Left renal pelvis (tissue), 4 donors: ENCODE measurements at regions not wholly inside any gene's neighbourhood (a gene's known extent, or its start where the extent isn't known, plus 50 kb on each side); places are given as distances from the start of the nearest gene placed in this dataset.
"Not testable (repeated sequence)": the region's sequence is repeated elsewhere in the genome, so short reads cannot be mapped to it uniquely, and the experiment has no call there.

Experiments used
- DNase-seq, 4 donors: peaks; one replicate each; pipeline ENCODE4 v3.0.0-alpha.2; 2013; ENCODE audit warnings: low read depth in 4 of 4, low spot score in 3 of 4

DNA sequence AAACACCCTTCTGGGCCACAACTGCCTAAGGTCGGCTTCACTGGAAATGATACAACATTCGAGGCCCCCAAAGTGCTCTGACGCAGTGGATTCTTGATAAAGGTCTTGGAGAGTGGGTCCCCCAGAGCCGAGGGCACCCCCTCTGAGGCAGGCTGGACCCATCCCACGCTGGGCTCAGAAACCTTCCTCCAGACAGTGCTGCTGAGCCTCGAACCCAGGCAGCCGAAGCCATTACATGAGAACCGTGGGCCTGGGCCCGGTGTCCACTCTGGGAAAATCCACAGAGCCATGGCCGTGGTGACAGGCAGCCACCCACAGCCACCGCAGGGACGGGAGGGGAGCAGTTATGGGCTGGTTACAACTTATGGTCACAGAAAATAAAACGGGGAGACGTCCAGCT lies 81.4 kb upstream of the ID2 start:
- DNase-seq, result no peak

GRCh38 chr2:8602809-8603208 lies 79.0 kb upstream of the ID2 start:
- DNase-seq, result no peak

DNA sequence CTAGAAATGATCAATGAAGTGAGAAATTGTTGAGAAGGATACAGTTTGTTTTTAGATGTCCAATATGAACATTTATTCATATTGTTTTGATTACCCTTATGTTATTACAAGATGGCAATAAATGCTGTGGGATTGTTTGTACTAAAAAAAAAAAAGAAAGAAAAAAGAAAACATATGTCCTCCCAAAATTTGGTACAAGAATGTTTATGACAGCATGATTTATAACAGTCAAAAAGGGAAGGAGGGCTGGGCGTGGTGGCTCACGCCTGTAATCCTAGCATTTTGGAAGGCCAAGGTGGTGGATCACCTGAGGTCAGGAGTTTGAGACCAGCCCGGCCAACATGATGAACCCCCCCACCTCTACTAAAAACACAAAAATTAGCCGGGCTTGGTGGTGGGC lies 78.5 kb upstream of the ID2 start:
- DNase-seq, result not testable (repeated sequence)

- DNase-seq, result no peak
These were observed 77.6 kb upstream of the ID2 start for GRCh38 chr2:8604262-8604661.

DNA sequence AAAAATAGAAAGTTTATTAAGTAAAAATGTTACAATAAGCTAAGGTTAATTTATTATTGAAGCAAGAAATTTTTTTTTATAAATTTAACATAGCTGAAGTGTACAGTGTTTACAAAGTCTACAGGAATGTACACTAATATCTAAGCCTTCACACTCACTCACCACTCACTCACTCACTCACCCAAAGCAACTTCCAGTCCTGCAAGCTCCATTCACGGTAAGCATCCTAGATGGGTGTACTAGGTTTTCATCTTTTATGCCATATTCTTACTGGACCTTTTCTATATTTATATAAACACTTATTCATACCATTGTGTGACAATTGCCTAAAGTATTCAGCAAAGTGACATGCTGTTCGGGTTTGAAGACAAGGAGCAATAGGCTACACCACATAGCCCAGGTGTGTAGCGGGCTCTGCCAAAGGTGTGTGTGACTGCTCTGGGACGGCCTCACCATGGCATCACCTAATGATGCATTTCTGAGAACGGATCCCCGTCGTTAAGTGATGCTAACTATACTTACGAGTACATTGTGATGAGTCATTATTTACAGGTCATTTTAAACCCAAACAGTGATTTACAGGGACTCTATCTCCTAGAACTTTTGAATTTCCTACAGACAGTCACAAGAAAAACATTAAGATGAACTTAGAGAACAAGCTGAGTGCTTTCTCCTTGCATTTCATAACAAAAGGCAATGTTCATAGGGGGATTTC lies 76.3 kb upstream of the ID2 start:
- DNase-seq, result no peak

DNA sequence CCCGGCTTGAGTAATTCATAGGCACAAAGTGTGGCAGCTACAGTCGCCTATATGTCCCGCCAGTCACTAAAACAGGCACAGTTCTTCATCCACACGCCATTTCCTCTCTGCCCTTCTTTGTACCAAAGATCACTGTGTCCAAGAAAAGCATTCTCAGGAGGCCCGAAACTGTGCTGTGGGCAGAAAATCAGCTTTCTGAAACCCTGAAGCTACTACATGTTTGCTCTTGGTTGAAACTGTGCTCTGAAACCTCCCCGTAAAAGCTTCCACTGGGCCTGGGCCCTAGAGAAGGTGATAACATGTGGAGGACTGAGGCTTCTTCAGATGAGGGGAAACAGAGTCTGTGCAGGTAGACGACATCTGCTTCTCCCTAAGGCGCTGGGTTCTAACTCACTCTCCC lies 75.6 kb upstream of the ID2 start:
- DNase-seq, result no peak

DNA sequence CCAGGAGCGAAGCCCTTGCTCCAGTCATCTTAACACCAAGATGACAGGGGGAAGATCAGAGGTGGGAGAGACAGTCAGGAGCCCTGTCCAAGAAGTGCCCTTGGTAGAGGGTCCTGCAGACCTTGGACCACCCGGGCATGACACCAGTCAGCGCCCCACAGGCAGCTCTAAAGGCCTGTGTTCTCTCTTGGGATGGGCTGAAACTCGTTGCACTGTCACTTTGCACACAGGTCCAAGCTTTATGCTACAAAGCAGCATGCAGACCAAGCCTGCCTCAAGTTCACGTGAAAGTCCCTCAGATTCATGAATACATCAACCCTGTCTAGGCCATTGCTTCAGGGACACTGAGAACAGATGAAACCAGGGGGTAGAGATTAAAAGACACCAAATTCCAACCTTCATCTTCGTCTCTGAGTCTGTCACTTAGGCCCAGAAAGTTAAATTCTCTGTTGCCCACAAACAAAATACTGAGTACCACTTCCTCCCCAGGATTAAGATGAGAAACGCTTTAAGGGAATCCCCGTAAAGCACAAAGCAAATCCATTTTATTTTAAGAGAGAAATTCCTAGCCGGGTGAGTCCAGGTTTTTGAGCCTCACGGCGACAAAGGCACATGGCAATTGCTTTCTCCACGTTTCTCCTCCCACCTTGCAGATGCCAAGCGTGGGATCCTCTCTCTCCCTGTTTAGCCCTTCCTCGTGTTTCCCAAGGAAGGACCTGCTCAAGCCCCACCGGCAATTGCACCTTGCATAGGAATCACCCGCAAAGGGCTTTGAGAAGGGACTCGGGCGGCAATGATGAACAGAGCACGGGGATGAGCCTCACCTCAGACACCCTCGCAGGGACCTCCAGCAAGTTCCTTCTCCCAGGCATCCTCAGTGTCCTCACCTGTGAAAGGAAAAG lies 75.0 kb upstream of the ID2 start:
- no peak for DNase-seq

GRCh38 chr2:8607606-8608005 lies 74.2 kb upstream of the ID2 start:
- no peak for DNase-seq

DNA sequence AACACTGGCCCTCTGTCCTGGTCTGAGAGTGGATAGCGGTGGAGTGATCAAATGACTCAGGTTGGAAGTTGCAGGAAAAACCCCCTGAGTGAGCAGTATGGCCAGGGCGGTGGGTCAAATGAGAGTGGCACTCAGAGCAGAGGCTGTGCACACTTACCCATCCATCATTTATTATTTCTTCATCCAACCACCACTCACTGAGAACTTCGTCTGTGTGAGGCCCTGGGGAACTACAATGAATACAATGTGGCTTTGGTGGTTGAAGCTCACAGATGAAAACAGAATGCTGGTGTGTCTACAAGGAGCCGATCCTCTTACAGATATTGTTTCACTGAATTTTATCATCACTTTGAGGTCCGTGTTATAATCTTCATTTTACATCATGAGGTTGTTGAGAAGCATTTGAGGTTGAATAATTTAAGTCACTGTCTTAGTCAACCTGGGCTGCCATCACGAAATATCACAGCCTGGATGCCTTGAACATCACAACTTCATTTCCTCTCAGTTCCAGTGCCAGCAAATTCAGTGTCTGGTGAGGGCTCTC lies 73.4 kb upstream of the ID2 start:
- no peak for DNase-seq

DNA sequence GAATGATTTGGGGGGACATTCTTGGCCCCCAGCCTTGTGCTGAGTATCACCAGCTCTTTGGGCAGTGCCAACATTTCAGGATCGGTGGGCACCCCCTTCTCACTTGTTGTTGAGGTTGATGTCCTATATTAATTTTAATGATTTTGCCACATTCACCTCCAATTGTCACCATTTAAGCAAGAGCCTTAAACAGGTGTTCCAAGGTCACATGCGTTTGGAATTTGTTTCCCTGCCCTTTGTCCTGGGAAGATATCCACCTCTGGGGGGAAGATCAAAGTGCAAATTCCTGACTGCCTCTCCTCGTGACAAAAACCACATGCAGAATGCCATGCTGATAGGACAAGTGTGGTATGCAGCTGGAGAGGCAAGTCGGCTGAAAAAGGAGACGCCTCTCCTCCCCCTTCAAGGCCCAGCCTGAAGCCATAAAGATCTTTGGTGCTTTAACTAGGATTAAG lies 72.5 kb upstream of the ID2 start:
- DNase-seq, result no peak

DNA sequence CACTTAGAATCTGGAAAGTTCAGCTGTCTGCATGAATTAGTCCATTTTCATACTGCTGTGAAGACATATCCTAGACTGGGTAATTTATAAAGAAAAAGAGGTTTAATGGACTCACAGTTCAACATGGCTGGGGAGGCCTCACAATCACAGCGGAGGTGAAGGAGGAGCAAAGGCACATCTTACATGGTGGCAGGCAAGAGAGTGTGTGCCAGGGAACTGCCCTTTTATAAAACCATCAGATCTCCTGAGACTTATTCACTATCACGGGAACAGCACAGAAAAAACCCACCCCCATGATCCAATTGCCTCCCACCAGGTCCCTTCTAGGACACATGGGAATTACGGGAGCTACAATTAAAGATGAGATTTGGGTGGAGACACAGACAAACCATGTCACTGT lies 71.1 kb upstream of the ID2 start:
- DNase-seq, result not testable (repeated sequence)

- no peak for DNase-seq
These were observed 70.6 kb upstream of the ID2 start for GRCh38 chr2:8611246-8611645.

- no peak for DNase-seq
These were observed 70.2 kb upstream of the ID2 start for GRCh38 chr2:8611700-8612099.

DNA sequence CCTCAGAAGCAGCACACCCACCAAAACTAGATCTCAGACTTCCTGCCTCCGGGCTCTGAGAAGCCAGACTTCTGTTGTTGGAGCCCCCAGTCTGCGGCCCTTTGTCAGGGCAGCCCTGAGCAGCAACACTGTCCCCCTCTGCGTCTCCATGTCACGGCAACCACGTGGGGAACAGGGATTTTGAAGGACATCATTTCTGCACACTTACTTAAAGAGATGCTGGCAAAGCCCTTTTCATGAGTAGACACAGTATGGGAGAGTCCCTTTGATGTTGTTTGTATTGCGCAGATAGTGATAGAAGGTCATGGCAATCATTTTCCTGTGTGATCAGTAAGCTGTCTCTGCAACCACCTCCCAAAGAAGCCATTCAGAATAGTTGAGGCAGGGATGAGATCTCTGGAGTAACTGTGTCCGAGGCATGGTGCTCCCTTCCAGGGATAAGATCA lies 69.1 kb upstream of the ID2 start:
- DNase-seq, result no peak

GRCh38 chr2:8613207-8613999 lies 68.5 kb upstream of the ID2 start:
- not testable (repeated sequence) for DNase-seq

DNA sequence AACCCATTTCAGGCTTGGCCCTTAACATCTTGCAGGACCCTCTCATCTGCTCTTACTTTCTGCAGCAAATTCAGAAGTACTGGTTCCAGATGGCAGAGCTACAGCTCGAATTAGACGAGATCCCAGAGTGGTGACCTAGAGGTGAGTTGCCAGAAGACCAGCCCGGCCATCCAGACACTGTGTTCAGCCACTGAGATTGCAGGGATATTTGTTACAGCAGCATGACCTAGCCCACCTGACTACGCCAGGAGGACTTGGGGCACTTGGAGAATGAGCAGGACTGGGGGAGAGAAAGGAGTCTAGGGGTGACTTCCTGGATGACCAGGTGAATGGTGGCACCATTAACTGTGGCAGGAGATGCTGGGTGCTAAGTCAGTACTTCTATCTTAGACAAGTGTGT lies 67.2 kb upstream of the ID2 start:
- DNase-seq, result no peak

GRCh38 chr2:8615252-8615575 lies 66.6 kb upstream of the ID2 start:
- DNase-seq, result no peak

DNA sequence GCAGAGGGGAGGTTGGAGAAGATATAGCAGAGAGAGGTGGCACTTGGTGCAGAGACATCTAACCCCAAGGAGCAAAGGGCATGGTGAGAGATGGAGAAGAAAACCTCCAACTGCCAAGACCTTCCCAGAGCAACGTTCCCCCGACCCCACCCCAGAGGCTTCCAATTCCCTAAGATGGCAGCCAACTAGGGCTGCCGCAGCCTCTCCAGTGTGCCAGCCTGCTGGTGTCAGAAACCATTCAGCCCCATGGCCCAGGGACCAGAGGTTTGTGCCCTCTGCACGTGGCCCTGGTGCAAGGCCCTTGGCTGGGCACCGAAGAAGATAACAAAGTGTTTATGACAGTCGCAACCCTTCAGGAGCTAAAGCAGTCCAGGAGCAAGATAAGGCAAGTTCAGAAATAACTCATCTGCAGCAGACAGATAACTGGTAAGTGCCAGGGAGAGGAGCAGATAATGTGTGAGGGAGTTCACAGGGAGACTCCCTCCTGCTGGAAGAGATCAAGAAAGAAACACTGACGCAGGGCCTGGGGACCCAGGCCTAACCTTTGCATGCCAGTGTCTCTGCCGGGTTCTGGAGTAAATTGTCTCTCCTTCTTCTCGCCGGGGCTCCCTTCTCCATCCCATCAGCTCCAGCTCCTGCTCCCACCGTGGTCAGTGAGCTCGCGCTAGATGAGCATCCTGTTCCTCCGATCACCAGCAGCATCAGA lies 66.1 kb upstream of the ID2 start:
- DNase-seq, result no peak

GRCh38 chr2:8617048-8617447 lies 64.8 kb upstream of the ID2 start:
- no peak for DNase-seq

DNA sequence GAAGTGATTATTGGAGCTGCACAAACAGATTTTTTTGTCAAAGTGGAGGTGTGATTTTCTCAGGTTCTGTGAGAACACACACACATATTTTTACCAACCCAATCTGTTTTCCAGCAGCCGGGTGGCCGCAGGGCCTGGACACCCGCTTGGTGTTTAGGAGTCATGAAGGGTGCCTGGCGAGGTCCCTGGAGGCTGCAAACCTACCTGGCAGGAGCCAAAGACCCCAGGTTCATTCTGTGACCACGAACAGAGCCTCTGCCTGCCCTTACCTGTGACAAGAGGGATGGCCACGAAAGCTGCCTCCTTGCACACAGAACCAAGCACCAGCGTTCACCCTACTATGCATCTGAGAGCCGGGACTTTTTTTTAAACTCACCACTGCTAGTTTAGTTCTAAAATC lies 64.3 kb upstream of the ID2 start:
- no peak for DNase-seq
